PC-9 (cell line): ENCODE measurements at regions not wholly inside any gene's neighbourhood (a gene's known extent, or its start where the extent isn't known, plus 50 kb on each side); places are given as distances from the start of the nearest gene placed in this dataset.

Source experiments
- CTCF ChIP-seq: fragments of 200-600 bp; sonication (generic); conservative IDR thresholded peaks from 2 replicates; pipeline ENCODE4 v1.6.1; 2017; ENCODE audit warnings: mixed run types, antibody characterized with exemption, mild to moderate bottlenecking, moderate library complexity
- EZH2 ChIP-seq: fragments of 200-600 bp; sonication (generic); IDR thresholded peaks from 2 replicates; pipeline ENCODE4 v1.8.0; 2017; ENCODE audit warnings: antibody characterized with exemption, low read depth

- TF ChIP-seq CTCF (no peak), EZH2 (no peak)
These were observed 173.6 kb upstream of the IGSF21 start for GRCh38 chr1:17933971-17934370.
